GM23338 (cell line): ENCODE measurements at regions not wholly inside any gene's neighbourhood (a gene's known extent, or its start where the extent isn't known, plus 50 kb on each side); places are given as distances from the start of the nearest gene placed in this dataset.

ENCODE experiments used
- ATAC-seq: fragments of 200-7000 bp; cut with Tn5 transposase; 3 replicates; pipeline ENCODE4 v1.9.1; 2020
- DNase-seq: peaks from one replicate; pipeline ENCODE4 v3.0.0-alpha.2; 2015; ENCODE audit warnings: low spot score
- H2AFZ ChIP-seq: fragments of 200-600 bp; sonication (generic); 2 replicates; pipeline ENCODE4 v1.8.0; 2016; ENCODE audit warnings: antibody characterized with exemption, mild to moderate bottlenecking, moderate library complexity
- H3F3A ChIP-seq: fragments of 200-600 bp; sonication (generic); replicated peaks from 2 replicates; pipeline ENCODE4 v1.8.0; 2017; ENCODE audit warnings: antibody characterized with exemption, mixed run types, low read depth
- H3K27ac ChIP-seq: fragments of 200-600 bp; sonication (generic); 2 replicates; pipeline ENCODE4 v1.6.1; 2016; ENCODE audit warnings: low read depth
- H3K27me3 ChIP-seq: fragments of 200-600 bp; sonication (generic); 2 replicates; pipeline ENCODE4 v1.8.0; 2016; ENCODE audit warnings: mild to moderate bottlenecking, mixed run types, moderate library complexity; ENCODE audit not compliant: insufficient read depth
- H3K36me3 ChIP-seq: fragments of 200-600 bp; sonication (generic); 2 replicates; pipeline ENCODE4 v1.8.0; 2016; ENCODE audit warnings: mild to moderate bottlenecking; ENCODE audit not compliant: insufficient read depth
- H3K4me1 ChIP-seq: fragments of 200-600 bp; sonication (generic); 2 replicates; pipeline ENCODE4 v1.8.0; 2016; ENCODE audit warnings: mild to moderate bottlenecking, moderate library complexity; ENCODE audit not compliant: insufficient read depth
- H3K4me2 ChIP-seq: fragments of 200-600 bp; sonication (generic); 2 replicates; pipeline ENCODE4 v1.7.1; 2017; ENCODE audit warnings: mixed run types
- H3K4me3 ChIP-seq: fragments of 200-600 bp; sonication (generic); 2 replicates; pipeline ENCODE4 v1.6.1; 2016; ENCODE audit warnings: mixed run types
- H3K79me2 ChIP-seq: fragments of 200-600 bp; sonication (generic); replicated peaks from 2 replicates; pipeline ENCODE4 v1.8.0; 2017; ENCODE audit warnings: mild to moderate bottlenecking; ENCODE audit not compliant: insufficient read depth
- H3K9me2 ChIP-seq: fragments of 200-600 bp; sonication (generic); 2 replicates; pipeline ENCODE4 v1.8.0; 2017; ENCODE audit not compliant: insufficient read depth
- H4K20me1 ChIP-seq: fragments of 200-600 bp; sonication (generic); replicated peaks from 2 replicates; pipeline ENCODE4 v1.8.0; 2017; ENCODE audit warnings: mild to moderate bottlenecking; ENCODE audit not compliant: insufficient read depth
- H3K27ac Mint-ChIP-seq: 2 replicates; pipeline ENCODE4 v1.8.0; 2020; ENCODE audit warnings: inconsistent platforms, mild to moderate bottlenecking, moderate library complexity, mixed read lengths
- H3K27me3 Mint-ChIP-seq: 3 replicates; pipeline ENCODE4 v1.8.0; 2022; ENCODE audit warnings: low read depth, mild to moderate bottlenecking, moderate library complexity, mixed read lengths, inconsistent platforms; ENCODE audit not compliant: insufficient read depth, poor library complexity
- H3K36me3 Mint-ChIP-seq: 3 replicates; pipeline ENCODE4 v1.8.0; 2021; ENCODE audit warnings: low read depth, mild to moderate bottlenecking, inconsistent platforms, moderate library complexity, mixed read lengths
- H3K4me1 Mint-ChIP-seq: 3 replicates; pipeline ENCODE4 v1.8.0; 2020; ENCODE audit warnings: mild to moderate bottlenecking, inconsistent platforms, mixed read lengths
- H3K4me3 Mint-ChIP-seq: 3 replicates; pipeline ENCODE4 v1.8.0; 2021; ENCODE audit warnings: moderate library complexity, mild to moderate bottlenecking, inconsistent platforms, mixed read lengths
- H3K9me3 Mint-ChIP-seq: 3 replicates; pipeline ENCODE4 v1.8.0; 2020; ENCODE audit warnings: moderate library complexity, mild to moderate bottlenecking, inconsistent platforms, mixed read lengths
- CREB1 ChIP-seq: fragments of 250-450 bp; sonication (Bioruptor Pico); IDR thresholded peaks from 2 replicates; pipeline ENCODE4 v1.5.0; 2020; ENCODE audit warnings: low read depth, mild to moderate bottlenecking, moderate library complexity
- EZH2 ChIP-seq: fragments of 200-600 bp; sonication (generic); IDR thresholded peaks from one replicate; pipeline ENCODE4 v1.8.0; 2017; ENCODE audit warnings: antibody characterized with exemption, mild to moderate bottlenecking, low read depth; ENCODE audit not compliant: unreplicated experiment
- EZH2phosphoT487 ChIP-seq: fragments of 200-600 bp; sonication (generic); IDR thresholded peaks from one replicate; pipeline ENCODE4 v1.8.1; 2018; ENCODE audit warnings: antibody characterized with exemption; ENCODE audit not compliant: unreplicated experiment
- JUNB ChIP-seq: IDR thresholded peaks from one replicate; pipeline ENCODE4 v1.6.1; 2016; ENCODE audit warnings: antibody characterized with exemption; ENCODE audit not compliant: unreplicated experiment
- NANOG ChIP-seq: IDR thresholded peaks from 2 replicates; pipeline ENCODE4 v1.6.1; 2016; ENCODE audit warnings: antibody characterized with exemption, borderline replicate concordance
- POLR2AphosphoS5 ChIP-seq: IDR thresholded peaks from 2 replicates; pipeline ENCODE4 v1.6.1; 2016; ENCODE audit warnings: antibody characterized with exemption, low read depth
- STAT1 ChIP-seq: IDR thresholded peaks from one replicate; pipeline ENCODE4 v1.6.1; 2016; ENCODE audit warnings: antibody characterized with exemption; ENCODE audit not compliant: unreplicated experiment
- ZNF114 ChIP-seq: fragments of 250-450 bp; sonication (Bioruptor Pico); IDR thresholded peaks from 2 replicates; pipeline ENCODE4 v1.5.0; 2020; ENCODE audit warnings: mild to moderate bottlenecking, moderate library complexity
- ZNF331 ChIP-seq: fragments of 250-450 bp; sonication (Bioruptor Pico); IDR thresholded peaks from 2 replicates; pipeline ENCODE4 v1.5.0; 2020; ENCODE audit warnings: low read depth, mild to moderate bottlenecking, moderate library complexity
- TF ChIP-seq, protein P1 (sequence below): fragments of 250-450 bp; sonication (Bioruptor Pico); IDR thresholded peaks from 2 replicates; pipeline ENCODE4 v1.5.0; 2020; ENCODE audit warnings: mild to moderate bottlenecking, moderate library complexity
- TF ChIP-seq, protein P2 (sequence below): IDR thresholded peaks from 2 replicates; pipeline ENCODE4 v1.6.1; 2016; ENCODE audit warnings: antibody characterized with exemption
- TF ChIP-seq, protein P3 (sequence below), 2 experiments: fragments of 200-600 bp in 1 of 2; sonication (generic) in 1 of 2; conservative IDR thresholded peaks; 2 replicates each; pipeline versions ENCODE4 v1.5.1 to v1.6.1; 2016 to 2017; ENCODE audit warnings: antibody characterized with exemption in 2 of 2, low read depth in 2 of 2, mild to moderate bottlenecking in 2 of 2, moderate library complexity in 1 of 2
- TF ChIP-seq, protein P4 (sequence below): IDR thresholded peaks from one replicate; pipeline ENCODE4 v1.6.1; 2018; ENCODE audit warnings: antibody characterized with exemption; ENCODE audit not compliant: unreplicated experiment

DNA sequence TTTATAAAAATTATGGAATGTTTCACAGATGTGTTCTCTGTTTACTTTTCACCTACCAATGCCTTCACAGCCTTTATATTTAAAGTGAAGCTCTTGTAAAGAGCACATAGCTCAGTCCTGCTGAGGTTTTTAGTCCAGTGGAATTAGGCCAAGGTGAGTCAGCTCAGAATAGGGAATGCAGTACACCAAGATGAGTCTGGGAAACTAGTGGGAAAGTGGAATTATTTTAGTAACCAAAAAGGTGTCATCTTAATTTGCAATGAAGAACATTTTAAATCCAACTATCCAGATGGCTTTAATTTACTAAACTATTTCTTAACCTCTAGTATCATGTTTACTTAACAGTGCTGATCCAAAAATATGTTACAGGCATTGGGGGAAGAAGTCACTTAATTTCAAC lies 236.3 kb upstream of the CTBP2 start (continued):
- TF ChIP-seq, protein P1, sequence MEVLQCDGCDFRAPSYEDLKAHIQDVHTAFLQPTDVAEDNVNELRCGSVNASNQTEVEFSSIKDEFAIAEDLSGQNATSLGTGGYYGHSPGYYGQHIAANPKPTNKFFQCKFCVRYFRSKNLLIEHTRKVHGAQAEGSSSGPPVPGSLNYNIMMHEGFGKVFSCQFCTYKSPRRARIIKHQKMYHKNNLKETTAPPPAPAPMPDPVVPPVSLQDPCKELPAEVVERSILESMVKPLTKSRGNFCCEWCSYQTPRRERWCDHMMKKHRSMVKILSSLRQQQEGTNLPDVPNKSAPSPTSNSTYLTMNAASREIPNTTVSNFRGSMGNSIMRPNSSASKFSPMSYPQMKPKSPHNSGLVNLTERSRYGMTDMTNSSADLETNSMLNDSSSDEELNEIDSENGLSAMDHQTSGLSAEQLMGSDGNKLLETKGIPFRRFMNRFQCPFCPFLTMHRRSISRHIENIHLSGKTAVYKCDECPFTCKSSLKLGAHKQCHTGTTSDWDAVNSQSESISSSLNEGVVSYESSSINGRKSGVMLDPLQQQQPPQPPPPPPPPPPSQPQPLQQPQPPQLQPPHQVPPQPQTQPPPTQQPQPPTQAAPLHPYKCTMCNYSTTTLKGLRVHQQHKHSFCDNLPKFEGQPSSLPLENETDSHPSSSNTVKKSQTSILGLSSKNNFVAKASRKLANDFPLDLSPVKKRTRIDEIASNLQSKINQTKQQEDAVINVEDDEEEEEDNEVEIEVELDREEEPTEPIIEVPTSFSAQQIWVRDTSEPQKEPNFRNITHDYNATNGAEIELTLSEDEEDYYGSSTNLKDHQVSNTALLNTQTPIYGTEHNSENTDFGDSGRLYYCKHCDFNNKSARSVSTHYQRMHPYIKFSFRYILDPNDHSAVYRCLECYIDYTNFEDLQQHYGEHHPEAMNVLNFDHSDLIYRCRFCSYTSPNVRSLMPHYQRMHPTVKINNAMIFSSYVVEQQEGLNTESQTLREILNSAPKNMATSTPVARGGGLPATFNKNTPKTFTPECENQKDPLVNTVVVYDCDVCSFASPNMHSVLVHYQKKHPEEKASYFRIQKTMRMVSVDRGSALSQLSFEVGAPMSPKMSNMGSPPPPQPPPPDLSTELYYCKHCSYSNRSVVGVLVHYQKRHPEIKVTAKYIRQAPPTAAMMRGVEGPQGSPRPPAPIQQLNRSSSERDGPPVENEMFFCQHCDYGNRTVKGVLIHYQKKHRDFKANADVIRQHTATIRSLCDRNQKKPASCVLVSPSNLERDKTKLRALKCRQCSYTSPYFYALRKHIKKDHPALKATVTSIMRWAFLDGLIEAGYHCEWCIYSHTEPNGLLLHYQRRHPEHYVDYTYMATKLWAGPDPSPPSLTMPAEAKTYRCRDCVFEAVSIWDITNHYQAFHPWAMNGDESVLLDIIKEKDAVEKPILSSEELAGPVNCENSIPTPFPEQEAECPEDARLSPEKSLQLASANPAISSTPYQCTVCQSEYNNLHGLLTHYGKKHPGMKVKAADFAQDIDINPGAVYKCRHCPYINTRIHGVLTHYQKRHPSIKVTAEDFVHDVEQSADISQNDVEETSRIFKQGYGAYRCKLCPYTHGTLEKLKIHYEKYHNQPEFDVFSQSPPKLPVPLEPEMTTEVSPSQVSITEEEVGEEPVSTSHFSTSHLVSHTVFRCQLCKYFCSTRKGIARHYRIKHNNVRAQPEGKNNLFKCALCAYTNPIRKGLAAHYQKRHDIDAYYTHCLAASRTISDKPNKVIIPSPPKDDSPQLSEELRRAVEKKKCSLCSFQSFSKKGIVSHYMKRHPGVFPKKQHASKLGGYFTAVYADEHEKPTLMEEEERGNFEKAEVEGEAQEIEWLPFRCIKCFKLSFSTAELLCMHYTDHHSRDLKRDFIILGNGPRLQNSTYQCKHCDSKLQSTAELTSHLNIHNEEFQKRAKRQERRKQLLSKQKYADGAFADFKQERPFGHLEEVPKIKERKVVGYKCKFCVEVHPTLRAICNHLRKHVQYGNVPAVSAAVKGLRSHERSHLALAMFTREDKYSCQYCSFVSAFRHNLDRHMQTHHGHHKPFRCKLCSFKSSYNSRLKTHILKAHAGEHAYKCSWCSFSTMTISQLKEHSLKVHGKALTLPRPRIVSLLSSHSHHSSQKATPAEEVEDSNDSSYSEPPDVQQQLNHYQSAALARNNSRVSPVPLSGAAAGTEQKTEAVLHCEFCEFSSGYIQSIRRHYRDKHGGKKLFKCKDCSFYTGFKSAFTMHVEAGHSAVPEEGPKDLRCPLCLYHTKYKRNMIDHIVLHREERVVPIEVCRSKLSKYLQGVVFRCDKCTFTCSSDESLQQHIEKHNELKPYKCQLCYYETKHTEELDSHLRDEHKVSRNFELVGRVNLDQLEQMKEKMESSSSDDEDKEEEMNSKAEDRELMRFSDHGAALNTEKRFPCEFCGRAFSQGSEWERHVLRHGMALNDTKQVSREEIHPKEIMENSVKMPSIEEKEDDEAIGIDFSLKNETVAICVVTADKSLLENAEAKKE (CRISPR knock-in tag) = no peak
- TF ChIP-seq JUNB (no peak), ZNF114 (CRISPR knock-in tag) (no peak)
- TF ChIP-seq, protein P2, sequence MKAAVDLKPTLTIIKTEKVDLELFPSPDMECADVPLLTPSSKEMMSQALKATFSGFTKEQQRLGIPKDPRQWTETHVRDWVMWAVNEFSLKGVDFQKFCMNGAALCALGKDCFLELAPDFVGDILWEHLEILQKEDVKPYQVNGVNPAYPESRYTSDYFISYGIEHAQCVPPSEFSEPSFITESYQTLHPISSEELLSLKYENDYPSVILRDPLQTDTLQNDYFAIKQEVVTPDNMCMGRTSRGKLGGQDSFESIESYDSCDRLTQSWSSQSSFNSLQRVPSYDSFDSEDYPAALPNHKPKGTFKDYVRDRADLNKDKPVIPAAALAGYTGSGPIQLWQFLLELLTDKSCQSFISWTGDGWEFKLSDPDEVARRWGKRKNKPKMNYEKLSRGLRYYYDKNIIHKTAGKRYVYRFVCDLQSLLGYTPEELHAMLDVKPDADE = no peak

DNA sequence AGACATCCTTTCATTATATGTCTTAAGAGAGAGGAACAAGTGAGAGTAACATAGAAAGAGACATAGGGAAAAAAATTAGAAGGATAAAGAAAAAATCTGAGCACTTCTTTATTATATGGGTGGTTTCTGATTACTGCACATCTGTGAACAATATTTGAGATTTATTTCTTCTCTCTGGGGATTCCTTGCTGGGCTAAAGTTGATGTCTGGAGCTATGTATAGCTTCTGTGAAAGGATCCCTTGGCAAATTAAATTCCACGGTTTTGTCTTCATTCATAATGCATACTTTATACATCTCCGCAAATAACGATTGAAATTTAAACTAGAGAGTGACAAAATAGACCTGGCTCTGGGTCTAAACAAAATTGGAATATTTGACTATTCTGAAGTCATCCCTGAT lies 232.2 kb upstream of the CTBP2 start:
- H3K36me3 ChIP-seq = no peaks in the 10 kb centered on the region
- H3F3A ChIP-seq = no peaks in the 10 kb centered on the region
- H3K27ac ChIP-seq = no peak overlapping the region
- DNase-seq = no peak
- Mint-ChIP-seq H3K9me3 (peaks cover 21% of the 10 kb centered on the region), H3K36me3 (peaks cover 3% of the 10 kb centered on the region; the same call in 2 of the 3 replicates), H3K27ac (no peak overlapping the region), H3K4me1 (no peaks in the 10 kb centered on the region), H3K4me3 (no peak overlapping the region), H3K27me3 (no peaks in the 10 kb centered on the region)
- H4K20me1 ChIP-seq = no peaks in the 10 kb centered on the region
- H3K9me2 ChIP-seq = no peaks in the 10 kb centered on the region
- H3K4me3 ChIP-seq = no peak overlapping the region
- no peak overlapping the region for H3K4me2 ChIP-seq
- no peak overlapping the region for H2AFZ ChIP-seq
- no peak for ATAC-seq
- no peaks in the 10 kb centered on the region for H3K4me1 ChIP-seq
- no peaks in the 10 kb centered on the region for H3K27me3 ChIP-seq
- H3K79me2 ChIP-seq = no peaks in the 10 kb centered on the region
- TF ChIP-seq STAT1 = no peak
- no peak for TF ChIP-seq ZNF331 (CRISPR knock-in tag)
- no peak for TF ChIP-seq EZH2phosphoT487
- TF ChIP-seq, protein P3, sequence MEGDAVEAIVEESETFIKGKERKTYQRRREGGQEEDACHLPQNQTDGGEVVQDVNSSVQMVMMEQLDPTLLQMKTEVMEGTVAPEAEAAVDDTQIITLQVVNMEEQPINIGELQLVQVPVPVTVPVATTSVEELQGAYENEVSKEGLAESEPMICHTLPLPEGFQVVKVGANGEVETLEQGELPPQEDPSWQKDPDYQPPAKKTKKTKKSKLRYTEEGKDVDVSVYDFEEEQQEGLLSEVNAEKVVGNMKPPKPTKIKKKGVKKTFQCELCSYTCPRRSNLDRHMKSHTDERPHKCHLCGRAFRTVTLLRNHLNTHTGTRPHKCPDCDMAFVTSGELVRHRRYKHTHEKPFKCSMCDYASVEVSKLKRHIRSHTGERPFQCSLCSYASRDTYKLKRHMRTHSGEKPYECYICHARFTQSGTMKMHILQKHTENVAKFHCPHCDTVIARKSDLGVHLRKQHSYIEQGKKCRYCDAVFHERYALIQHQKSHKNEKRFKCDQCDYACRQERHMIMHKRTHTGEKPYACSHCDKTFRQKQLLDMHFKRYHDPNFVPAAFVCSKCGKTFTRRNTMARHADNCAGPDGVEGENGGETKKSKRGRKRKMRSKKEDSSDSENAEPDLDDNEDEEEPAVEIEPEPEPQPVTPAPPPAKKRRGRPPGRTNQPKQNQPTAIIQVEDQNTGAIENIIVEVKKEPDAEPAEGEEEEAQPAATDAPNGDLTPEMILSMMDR (conservative IDR thresholded peaks at IDR 0.05; ENCODE audit: low read depth in 2 of 2) = no peak
- TF ChIP-seq ZNF114 (CRISPR knock-in tag) = no peak
- TF ChIP-seq, protein P4, sequence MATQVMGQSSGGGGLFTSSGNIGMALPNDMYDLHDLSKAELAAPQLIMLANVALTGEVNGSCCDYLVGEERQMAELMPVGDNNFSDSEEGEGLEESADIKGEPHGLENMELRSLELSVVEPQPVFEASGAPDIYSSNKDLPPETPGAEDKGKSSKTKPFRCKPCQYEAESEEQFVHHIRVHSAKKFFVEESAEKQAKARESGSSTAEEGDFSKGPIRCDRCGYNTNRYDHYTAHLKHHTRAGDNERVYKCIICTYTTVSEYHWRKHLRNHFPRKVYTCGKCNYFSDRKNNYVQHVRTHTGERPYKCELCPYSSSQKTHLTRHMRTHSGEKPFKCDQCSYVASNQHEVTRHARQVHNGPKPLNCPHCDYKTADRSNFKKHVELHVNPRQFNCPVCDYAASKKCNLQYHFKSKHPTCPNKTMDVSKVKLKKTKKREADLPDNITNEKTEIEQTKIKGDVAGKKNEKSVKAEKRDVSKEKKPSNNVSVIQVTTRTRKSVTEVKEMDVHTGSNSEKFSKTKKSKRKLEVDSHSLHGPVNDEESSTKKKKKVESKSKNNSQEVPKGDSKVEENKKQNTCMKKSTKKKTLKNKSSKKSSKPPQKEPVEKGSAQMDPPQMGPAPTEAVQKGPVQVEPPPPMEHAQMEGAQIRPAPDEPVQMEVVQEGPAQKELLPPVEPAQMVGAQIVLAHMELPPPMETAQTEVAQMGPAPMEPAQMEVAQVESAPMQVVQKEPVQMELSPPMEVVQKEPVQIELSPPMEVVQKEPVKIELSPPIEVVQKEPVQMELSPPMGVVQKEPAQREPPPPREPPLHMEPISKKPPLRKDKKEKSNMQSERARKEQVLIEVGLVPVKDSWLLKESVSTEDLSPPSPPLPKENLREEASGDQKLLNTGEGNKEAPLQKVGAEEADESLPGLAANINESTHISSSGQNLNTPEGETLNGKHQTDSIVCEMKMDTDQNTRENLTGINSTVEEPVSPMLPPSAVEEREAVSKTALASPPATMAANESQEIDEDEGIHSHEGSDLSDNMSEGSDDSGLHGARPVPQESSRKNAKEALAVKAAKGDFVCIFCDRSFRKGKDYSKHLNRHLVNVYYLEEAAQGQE = no peak
- no peak for TF ChIP-seq POLR2AphosphoS5
- no peak for TF ChIP-seq EZH2
- TF ChIP-seq NANOG = no peak
- no peak for TF ChIP-seq CREB1
